B cell (primary cell): ENCODE measurements at regions not wholly inside any gene's neighbourhood (a gene's known extent, or its start where the extent isn't known, plus 50 kb on each side); places are given as distances from the start of the nearest gene placed in this dataset.

Source experiments
- ATAC-seq: fragments of 200-7000 bp; cut with Tn5 transposase; one replicate; pipeline ENCODE4 v1.10.0; 2021; ENCODE audit warnings: low read depth, mild to moderate bottlenecking, moderate number of reproducible peaks, moderate library complexity
- CTCF ChIA-PET: fragments of 350-600 bp; sonication (Branson Sonifier 250); formaldehyde crosslinking; loops from one replicate; lab custom pipeline; 2021; ENCODE audit warnings: antibody characterized with exemption, inconsistent platforms; lab: Charles Lee
- POLR2A ChIA-PET: fragments of 350-600 bp; sonication (Branson Sonifier 250); formaldehyde crosslinking; loops from one replicate; lab custom pipeline; 2021; ENCODE audit warnings: antibody characterized with exemption; lab: Charles Lee
- DNase-seq: peaks from one replicate; pipeline ENCODE4 v3.0.0; 2013
- H2AFZ ChIP-seq: 2 replicates; pipeline ENCODE4 v1.6.1; 2012; ENCODE audit warnings: mild to moderate bottlenecking, low read depth, low read length; ENCODE audit not compliant: insufficient read depth, poor library complexity, severe bottlenecking
- H3K27ac ChIP-seq, 2 donors: 1 replicate in 1 of 2; 2 replicates in 1 of 2; pipeline ENCODE4 v1.5.1; 2012 to 2013; ENCODE audit warnings: low read length in 2 of 2, mild to moderate bottlenecking in 2 of 2, moderate library complexity in 1 of 2
- H3K27me3 ChIP-seq, 4 experiments: fragments of 200-600 bp in 1 of 4; sonication (generic) in 1 of 4; replicated peaks in 1 of 4; 1 replicate in 2 of 4; 2 replicates in 2 of 4; pipeline versions ENCODE4 v1.6.1 to v1.7.0; 2013 to 2016; ENCODE audit warnings: low read length in 3 of 4, mild to moderate bottlenecking in 2 of 4, mixed read lengths in 1 of 4, moderate library complexity in 1 of 4; ENCODE audit not compliant: insufficient read depth in 4 of 4, control insufficient read depth in 3 of 4; ENCODE audit errors: control extremely low read depth in 1 of 4
- H3K36me3 ChIP-seq, 2 experiments: replicated peaks in 1 of 2; 1 replicate in 1 of 2; 2 replicates in 1 of 2; pipeline versions ENCODE4 v1.6.1 to v1.7.1; 2013; ENCODE audit warnings: low read length in 1 of 2; ENCODE audit not compliant: insufficient read depth in 2 of 2, control insufficient read depth in 1 of 2; ENCODE audit errors: control extremely low read depth in 1 of 2, extremely low read depth in 1 of 2
- H3K4me1 ChIP-seq, 2 donors: fragments of 200-600 bp in 1 of 2; sonication (generic) in 1 of 2; 1 replicate in 1 of 2; 2 replicates in 1 of 2; pipeline versions ENCODE4 v1.5.1 to v1.6.1; 2013 to 2017; ENCODE audit warnings: low read length in 2 of 2; ENCODE audit not compliant: control insufficient read depth in 2 of 2, insufficient read depth in 2 of 2
- H3K4me2 ChIP-seq: replicated peaks from 2 replicates; pipeline ENCODE3; 2012; ENCODE audit warnings: mild to moderate bottlenecking, low read depth, low read length; ENCODE audit not compliant: poor library complexity, severe bottlenecking
- H3K4me3 ChIP-seq, 5 experiments: fragments of 200-600 bp in 1 of 5; sonication (generic) in 1 of 5; 1 replicate in 3 of 5; 2 replicates in 2 of 5; pipeline versions ENCODE4 v1.5.1 to v1.7.0; 2011 to 2016; ENCODE audit warnings: low read length in 4 of 5, mild to moderate bottlenecking in 4 of 5, low read depth in 2 of 5, control low read depth in 1 of 5, moderate library complexity in 1 of 5; ENCODE audit not compliant: insufficient read depth in 1 of 5; ENCODE audit errors: control extremely low read depth in 1 of 5, extremely low read depth in 1 of 5
- H3K79me2 ChIP-seq: fragments of 200-600 bp; sonication (generic); one replicate; pipeline ENCODE4 v1.6.0; 2016; ENCODE audit warnings: low read length; ENCODE audit not compliant: control insufficient read depth, insufficient read depth
- H3K9ac ChIP-seq: fragments of 200-600 bp; sonication (generic); 2 replicates; pipeline ENCODE4 v1.6.1; 2017; ENCODE audit warnings: mild to moderate bottlenecking, low read length, moderate library complexity
- H3K9me3 ChIP-seq, 3 donors: one replicate each; pipeline versions ENCODE4 v1.6.1 to v1.7.1; 2013; ENCODE audit warnings: low read length in 2 of 3; ENCODE audit not compliant: control insufficient read depth in 2 of 3, insufficient read depth in 1 of 3; ENCODE audit errors: control extremely low read depth in 1 of 3
- H4K20me1 ChIP-seq: 2 replicates; pipeline ENCODE4 v1.6.0; 2012; ENCODE audit warnings: mild to moderate bottlenecking, low read length; ENCODE audit not compliant: insufficient read depth, control insufficient read depth, poor library complexity, severe bottlenecking
- H3K27ac Mint-ChIP-seq: one replicate; pipeline ENCODE4 v1.8.0; 2021; ENCODE audit warnings: mixed read lengths
- H3K27me3 Mint-ChIP-seq: one replicate; pipeline ENCODE4 v1.8.0; 2021; ENCODE audit warnings: mixed read lengths
- H3K4me1 Mint-ChIP-seq: one replicate; pipeline ENCODE4 v1.8.0; 2021; ENCODE audit warnings: mixed read lengths
- H3K4me3 Mint-ChIP-seq: one replicate; pipeline ENCODE4 v1.8.0; 2021; ENCODE audit warnings: mixed read lengths
- H3K9me3 Mint-ChIP-seq: one replicate; pipeline ENCODE4 v1.8.0; 2022; ENCODE audit warnings: mixed read lengths; ENCODE audit not compliant: insufficient read depth
- CTCF ChIP-seq: fragments of 200-600 bp; IDR thresholded peaks from one replicate; pipeline ENCODE4 v1.8.0; 2022; ENCODE audit warnings: antibody characterized with exemption, mild to moderate bottlenecking
- EZH2 ChIP-seq: IDR thresholded peaks from 2 replicates; pipeline ENCODE4 v1.6.1; 2012; ENCODE audit warnings: borderline replicate concordance, low read depth, mild to moderate bottlenecking, moderate library complexity, low read length; ENCODE audit not compliant: insufficient read depth, poor library complexity, severe bottlenecking
- WGBS: methylation state at CpG from one replicate; pipeline ENCODE4 v1.1.5; 2013; ENCODE audit warnings: missing lambda C conversion rate; ENCODE audit not compliant: insufficient coverage; 5-methylcytosine and 5-hydroxymethylcytosine counted together
- intact Hi-C: fragments of 100-400 bp; cut with micrococcal nuclease; formaldehyde crosslinking; loops from one replicate; pipeline ENCODE4 v1.10.0; 2022

DNA sequence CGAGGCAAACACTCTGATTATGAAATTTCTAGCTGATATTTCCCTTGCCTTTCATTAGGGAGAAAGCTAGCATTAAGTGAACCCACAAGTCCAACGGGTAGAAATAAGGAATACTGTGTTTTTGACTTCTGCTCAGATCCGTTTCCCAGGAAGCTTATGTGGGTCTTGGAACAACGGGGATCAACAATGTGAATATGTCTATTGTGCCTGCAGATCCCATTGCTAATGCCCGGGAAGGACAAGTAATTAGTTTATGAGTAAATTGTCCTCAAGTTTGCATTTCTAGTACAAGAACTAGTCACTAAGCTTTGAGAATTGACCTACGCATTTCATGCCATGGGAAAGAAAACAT, 236.4 kb downstream of the UACA start:
- ChIA-PET POLR2A (interaction anchor here (1.0 to 1.5 kb wide), 4 partner anchors 9 to 1064 kb away, joined by 4 to 5 read pairs (median 4); no protein-coding TSS in a partner anchor), CTCF (interaction anchor here (0.6 to 1.6 kb wide), 12 partner anchors 8 to 1084 kb away, joined by 3 to 10 read pairs (median 3); no protein-coding TSS in a partner anchor)
- DNase-seq (no peak), ATAC-seq (no peak)
- H3K4me1 Mint-ChIP-seq, result peaks cover 49% of the 10 kb centered on the region
- peak overlapping the region; percentile 79 for H3K27ac Mint-ChIP-seq
- WGBS, result 100% methylated on average over 2 of the region's 6 CpGs
- Histone ChIP-seq H3K27ac (no peak overlapping the region), H3K27me3 (no peaks in the 10 kb centered on the region), H2AFZ (peak overlapping the region; percentile 63), H4K20me1 (no peaks in the 10 kb centered on the region), H3K4me1 (peaks cover 36 to 42% of the 10 kb centered on the region in 2 donors), H3K9me3 (peaks cover 0 to 12% (median 6%) of the 10 kb centered on the region in 3 donors), H3K4me3 (peak overlapping the region in 2 of 5 experiments; percentile 2 to 35), H3K79me2 (no peaks in the 10 kb centered on the region), H3K4me2 (peak overlapping the region; percentile 58), H3K36me3 (no peaks in the 10 kb centered on the region), H3K9ac (no peak overlapping the region)
- peaks cover 7% of the 10 kb centered on the region for H3K27me3 Mint-ChIP-seq
- TF ChIP-seq CTCF (no peak), EZH2 (no peak)
- H3K9me3 Mint-ChIP-seq, result peaks cover 4% of the 10 kb centered on the region
- intact Hi-C loops, result loop anchor here (1.0 to 5.0 kb wide), 6 partner anchors 23 to 1075 kb away; partner anchors contain the start of gene RPLP1
- H3K4me3 Mint-ChIP-seq, result peak overlapping the region; percentile 75

DNA sequence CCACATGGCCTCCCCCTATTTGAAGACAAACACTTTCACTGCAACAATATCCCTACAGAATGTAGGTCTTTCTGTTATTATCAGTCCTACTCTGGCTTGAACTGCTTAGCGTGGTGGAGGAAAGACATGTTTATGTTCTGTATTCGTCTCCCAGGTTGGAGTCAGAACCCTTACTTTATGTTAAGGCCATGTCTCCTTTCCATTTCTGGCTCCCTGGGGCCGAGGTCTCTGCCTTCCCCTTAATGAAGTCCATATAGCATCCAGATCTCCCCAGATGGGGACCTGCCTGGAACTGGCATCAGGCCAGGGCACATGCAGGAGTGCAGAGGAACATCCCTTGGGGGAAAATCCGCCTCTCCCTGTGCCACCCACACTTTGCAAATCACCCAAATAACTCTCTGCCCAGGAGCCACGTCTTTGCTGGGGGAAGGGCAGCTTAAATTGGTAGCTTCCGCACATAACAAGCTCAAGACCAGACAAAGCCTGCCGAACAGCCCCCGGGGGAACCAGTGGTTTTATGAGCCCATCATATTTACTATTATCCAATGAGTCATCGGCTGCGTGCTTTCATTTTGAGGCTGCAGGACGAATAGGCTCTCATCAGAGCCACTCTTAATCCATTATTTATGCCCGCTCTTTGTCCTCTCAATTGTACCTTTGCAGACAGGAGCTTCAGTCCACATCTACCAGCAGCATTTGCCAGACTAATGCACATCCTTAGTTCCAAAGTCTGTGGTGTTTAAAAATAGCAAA, 237.0 kb downstream of the UACA start:
- Histone ChIP-seq H3K4me1 (peaks cover 36 to 42% of the 10 kb centered on the region in 2 donors), H3K27me3 (no peaks in the 10 kb centered on the region), H3K36me3 (no peaks in the 10 kb centered on the region), H2AFZ (peak overlapping the region; percentile 63), H3K9ac (no peak overlapping the region), H3K27ac (no peak overlapping the region), H3K9me3 (peaks cover 0 to 12% (median 6%) of the 10 kb centered on the region in 3 donors), H3K4me3 (peak overlapping the region in 2 of 5 experiments; percentile 2 to 35), H3K4me2 (peak overlapping the region; percentile 58), H4K20me1 (no peaks in the 10 kb centered on the region), H3K79me2 (no peaks in the 10 kb centered on the region)
- peak overlapping the region; percentile 75 for H3K4me3 Mint-ChIP-seq
- peaks cover 4% of the 10 kb centered on the region for H3K27me3 Mint-ChIP-seq
- H3K9me3 Mint-ChIP-seq, result peaks cover 4% of the 10 kb centered on the region
- DNase-seq (peak; percentile 67), ATAC-seq (peak; percentile 91)
- TF ChIP-seq CTCF (no peak), EZH2 (no peak)
- ChIA-PET CTCF (interaction anchor here (0.6 to 1.6 kb wide), 11 partner anchors 9 to 1083 kb away, joined by 3 to 10 read pairs (median 3); no protein-coding TSS in a partner anchor), POLR2A (interaction anchor here (1.0 to 1.5 kb wide), 4 partner anchors 9 to 1064 kb away, joined by 4 to 5 read pairs (median 4); no protein-coding TSS in a partner anchor)
- H3K4me1 Mint-ChIP-seq, result peaks cover 49% of the 10 kb centered on the region
- H3K27ac Mint-ChIP-seq, result peak overlapping the region; percentile 79
- WGBS, result 14% methylated on average over 9 of the region's 12 CpGs
- intact Hi-C loops, result loop anchor here (1.0 to 5.0 kb wide), 6 partner anchors 22 to 1074 kb away; partner anchors contain the start of gene RPLP1
